Daoy (cell line): ENCODE measurements at regions not wholly inside any gene's neighbourhood (a gene's known extent, or its start where the extent isn't known, plus 50 kb on each side); places are given as distances from the start of the nearest gene placed in this dataset.
"Not testable (repeated sequence)": the region's sequence is repeated elsewhere in the genome, so short reads cannot be mapped to it uniquely, and the experiment has no call there.

Experiments
- DNase-seq: peaks from one replicate; pipeline ENCODE4 v3.0.0-alpha.2; 2015; ENCODE audit warnings: low read depth

DNA sequence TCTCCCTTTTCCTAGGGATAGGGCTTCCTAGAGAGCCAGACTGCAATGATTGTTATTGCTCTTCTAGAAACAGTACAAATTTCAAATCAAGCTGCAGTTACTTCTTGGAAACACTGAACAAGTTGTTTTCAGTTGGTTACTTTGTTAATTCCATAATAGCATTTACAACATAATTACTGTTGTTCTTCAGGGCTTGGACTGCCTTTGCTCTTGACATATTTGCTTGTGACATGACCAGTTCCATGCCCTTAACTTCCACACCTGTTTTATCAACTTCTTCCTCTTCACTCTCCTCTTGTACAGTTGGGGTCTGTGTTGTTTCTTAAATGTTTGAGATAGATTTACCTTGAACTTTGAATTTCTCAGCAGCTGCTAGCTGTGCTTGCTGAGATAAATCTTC, 104.4 kb downstream of the SEC23IP start:
- no peak for DNase-seq

DNA sequence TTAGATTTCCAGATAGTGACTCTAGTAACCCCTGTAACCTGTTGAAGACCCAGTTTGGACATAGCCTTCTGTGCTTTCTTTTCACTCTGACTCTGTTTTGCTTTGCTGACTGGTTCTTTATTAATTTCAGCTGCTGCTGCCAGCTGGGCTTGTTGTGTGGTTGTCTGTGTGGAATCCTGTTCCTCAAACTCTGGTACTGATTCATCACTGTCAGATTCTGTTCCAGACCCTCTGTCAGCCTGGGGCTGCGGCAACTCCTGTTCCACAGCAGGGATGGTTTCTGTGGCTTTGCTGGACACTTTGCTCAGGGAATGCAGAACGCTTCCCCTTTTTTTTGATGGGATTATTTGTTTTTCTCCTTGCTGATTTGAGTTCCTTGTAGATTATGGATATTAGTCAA, 104.9 kb downstream of the SEC23IP start:
- DNase-seq: no peak

- DNase-seq: no peak
These were observed 110.3 kb downstream of the SEC23IP start for GRCh38 chr10:120002785-120003184.

DNA sequence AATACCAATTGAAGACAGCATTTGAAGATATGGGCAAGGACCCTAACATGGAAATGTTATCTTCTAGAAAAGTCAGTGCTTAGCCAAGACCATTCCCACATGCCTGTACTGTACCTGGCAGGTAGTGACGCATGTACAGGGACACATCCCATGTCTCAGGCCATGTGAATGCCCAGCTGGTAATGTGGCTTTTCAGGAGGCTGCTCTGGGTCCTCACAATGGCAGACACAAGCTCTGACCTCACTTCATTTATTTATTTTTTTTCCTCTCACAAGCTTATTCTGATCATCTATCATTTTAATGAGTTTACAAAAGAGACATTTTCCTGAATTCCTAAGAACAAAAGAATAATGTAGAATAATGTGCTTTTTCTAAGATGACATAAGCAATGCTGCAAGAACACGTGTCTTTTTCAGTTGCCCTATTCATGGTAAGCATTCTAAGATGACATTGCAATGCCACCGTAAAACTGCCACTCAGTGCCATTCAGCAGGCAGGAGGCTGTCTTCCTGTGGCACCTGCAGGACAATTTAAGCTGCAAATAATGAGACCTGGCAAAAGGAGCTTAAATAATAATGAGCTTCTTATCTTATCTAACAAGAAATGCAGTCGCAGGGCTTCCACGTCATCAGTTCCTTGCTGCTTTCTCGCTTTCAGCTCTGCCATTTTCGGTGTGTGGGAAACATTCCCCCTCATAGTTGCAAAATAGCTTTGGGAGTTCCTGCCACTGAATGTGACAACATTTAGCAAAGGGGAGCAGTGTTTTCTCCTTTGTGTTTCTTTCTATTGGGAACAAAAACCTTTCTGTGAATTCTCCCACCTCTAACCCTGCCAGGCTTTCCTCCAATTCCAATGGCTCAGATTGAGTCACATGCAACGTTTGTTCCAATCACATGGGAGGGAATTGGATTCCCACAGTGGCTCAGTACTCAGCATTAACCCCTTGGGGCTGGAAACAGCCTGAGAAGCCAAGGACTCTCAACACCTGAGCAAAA, 113.0 kb downstream of the SEC23IP start:
- DNase-seq: no peak

DNA sequence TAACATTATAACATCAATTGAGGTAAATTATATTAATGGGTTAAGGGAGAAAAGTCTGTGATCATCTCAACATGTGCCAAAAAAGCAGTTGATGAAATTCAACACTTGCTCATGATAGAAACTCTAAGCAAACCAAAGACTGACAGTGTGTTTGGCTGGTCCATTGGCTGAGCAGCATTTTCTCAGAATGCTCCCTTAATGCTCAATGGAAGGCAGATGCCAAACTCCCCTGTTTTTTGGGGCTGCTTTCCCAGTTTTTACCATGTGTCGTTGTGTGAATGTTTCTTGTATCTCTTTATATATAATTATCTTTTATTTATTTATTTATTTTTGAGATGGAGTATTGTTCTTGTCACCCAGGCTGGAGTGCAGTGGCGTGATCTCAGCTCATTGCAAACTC, 114.7 kb downstream of the SEC23IP start:
- no peak for DNase-seq

DNA sequence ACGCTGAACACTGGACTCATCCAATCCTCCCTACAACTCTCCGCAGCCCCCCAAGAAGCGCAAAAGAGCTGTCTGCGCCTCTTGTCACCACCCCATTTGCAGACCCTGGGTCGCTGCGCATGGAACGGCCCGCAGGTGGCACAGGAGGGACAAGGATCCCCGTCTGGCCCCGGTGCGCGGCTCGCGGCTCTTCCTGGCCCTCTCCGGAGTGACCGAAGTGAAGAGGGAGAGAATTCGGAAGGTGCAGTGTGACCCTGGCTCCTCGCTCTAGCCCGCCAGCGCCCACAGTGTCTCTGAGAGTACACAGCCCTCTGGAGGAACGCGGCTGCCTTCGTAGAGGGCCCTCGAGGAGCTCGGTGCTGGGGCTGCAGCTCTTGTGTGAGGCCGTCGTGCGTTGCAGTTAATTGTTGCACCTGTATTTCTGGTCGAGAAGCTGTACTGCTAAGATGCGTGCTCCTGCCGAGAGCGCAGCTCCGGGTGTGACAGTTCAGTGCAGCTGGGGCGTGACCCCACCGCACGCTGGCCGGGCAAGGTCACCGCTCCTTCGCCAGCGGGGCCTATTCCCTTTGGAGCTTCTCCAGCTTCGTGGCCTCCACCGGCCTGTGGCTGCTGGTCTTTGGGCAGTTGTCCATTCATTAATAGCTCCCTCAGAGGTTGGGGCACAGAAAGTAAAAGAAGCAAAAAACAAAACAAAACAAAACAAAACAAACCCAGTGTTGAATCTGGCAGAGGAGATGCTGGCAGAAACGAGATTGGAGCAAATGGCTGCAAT, 119.0 kb downstream of the SEC23IP start:
- DNase-seq: no peak

DNA sequence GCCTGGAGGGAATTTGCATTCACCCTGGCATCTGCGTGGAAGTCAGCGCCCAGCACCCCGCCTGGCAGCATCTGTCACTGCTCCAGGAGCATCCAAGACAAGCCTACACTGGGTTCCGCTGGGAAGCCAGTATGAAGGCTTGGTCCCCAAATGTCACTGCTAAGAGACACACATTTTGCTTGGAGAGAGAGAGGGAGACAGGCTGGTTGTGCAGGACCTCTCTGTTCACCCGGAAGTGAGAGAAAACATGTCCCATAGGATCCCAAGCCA, 119.5 kb downstream of the SEC23IP start:
- DNase-seq: no peak

DNA sequence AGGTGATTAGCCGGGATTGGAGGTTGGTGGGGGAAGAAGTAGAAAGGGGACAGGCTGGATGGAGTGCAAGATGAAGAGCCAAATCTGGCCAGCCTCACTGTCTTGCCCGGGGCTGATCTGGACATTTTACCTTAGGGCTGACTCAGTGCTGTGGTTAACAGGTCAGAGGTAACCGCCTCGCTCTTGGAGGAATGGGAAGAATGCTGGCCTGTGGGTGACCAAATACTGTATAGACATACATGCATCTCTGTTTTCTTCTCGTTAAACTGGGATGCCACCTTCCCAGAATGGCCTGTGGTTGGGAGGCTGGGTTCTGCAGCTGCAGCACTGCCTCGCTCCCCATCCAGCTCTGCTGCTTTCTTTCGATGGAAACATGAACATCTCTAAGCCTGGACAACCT, 120.0 kb downstream of the SEC23IP start:
- peak; percentile 6 for DNase-seq

GRCh38 chr10:120014031-120014430, 121.5 kb downstream of the SEC23IP start:
- DNase-seq: no peak

GRCh38 chr10:120015064-120015463, 122.5 kb downstream of the SEC23IP start:
- DNase-seq: no peak

DNA sequence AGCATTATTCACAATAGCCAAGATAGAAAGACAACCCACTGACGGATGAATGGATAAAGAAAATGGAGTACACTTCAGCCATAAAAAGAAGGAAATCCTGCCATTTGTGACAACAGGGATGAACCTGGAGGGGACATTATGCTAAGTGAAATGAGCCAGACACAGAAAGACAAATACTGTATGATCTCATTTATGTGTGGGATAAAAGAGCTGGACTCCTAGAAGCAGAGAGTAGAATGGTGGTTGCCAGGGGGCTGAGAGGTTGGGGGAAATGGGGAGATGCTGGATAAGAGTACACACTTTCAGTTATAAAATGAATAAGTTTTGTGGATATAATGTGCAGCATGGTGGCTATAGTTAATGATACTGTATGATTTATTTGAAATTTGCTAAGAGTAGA, 124.4 kb downstream of the SEC23IP start:
- DNase-seq: no peak

GRCh38 chr10:120017733-120018417, 125.3 kb downstream of the SEC23IP start:
- DNase-seq: no peak

DNA sequence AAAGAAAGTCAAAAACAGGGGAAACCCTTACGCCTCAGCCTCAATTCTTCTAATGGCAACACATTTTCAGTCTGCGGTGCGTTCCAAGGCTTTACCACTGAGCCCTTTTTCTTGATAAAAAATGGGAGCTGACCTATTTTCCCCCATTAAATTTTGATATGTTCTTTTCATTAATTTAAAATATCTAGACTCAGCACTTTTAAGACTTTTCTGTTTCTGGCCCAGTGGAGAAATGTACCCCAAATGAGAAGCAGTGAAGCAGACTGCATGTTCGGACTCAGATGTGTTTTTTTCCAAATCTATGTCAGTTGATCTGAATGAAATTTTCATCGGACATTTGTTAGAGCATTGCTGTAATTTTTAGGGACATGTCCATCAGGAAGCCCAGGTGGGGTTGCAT, 126.2 kb downstream of the SEC23IP start:
- no peak for DNase-seq

DNA sequence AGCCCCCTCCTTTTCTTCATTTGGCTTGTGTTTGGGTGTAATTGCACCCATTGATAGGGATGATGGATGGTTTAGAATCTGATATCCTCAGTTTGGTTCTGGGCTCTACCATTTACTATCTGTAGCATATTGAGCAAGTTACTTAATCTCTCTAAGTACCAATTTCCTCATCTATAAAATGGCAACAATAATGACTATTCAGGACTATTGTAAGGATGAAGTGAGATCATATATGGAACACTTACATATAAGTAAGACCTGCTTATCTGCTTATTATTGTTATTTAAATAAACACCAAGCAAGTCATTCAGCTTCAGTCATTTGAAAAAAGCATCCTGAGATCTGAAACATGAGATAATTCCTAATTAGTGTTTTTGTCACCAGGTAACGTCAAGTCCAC, 127.0 kb downstream of the SEC23IP start:
- DNase-seq: no peak

DNA sequence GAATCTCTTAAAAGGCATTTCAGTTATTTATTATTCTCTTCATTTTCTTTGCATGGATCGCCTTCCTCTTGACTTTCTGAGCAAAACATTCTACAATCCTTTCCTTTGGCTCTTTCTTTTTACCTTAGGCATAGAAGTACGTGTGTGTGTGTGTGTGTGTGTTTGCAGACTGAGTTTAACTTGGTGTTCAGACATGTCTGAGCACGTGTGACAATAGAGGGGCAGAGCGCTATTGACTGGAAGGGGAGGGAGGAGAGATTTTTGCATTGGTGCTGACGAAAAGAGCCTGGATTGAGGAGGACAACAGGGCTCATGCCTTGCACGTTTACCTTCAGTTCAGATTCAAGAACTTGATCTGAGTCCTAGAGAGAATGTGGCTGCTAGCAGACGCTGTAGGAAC, 129.8 kb downstream of the SEC23IP start:
- no peak for DNase-seq

- no peak for DNase-seq
These were observed 141.7 kb downstream of the SEC23IP start for GRCh38 chr10:120034236-120034635.

GRCh38 chr10:120039046-120039445, 146.5 kb downstream of the SEC23IP start:
- no peak for DNase-seq

DNA sequence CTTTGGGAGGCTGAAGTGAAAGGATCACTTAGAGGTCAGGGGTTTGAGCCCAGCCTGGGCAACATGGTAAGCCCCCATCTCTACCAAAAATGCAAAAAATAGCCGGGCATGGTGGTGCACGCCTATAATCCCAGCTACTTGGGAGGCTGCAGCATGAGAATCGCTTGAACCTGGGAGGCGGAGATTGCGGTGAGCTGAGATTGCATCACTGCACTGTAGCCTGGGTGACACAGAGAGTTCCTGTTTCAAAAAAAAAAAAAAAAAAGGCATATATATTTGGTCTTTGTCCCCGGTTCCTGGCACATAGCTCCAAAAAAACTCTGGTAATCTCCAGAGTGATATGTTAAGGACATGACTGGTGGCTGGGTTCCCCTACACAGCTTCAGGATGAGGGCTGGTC, 147.3 kb downstream of the SEC23IP start:
- DNase-seq: no peak

GRCh38 chr10:120041807-120042559, 149.5 kb downstream of the SEC23IP start:
- DNase-seq: no peak

GRCh38 chr10:120042705-120043104, 150.2 kb downstream of the SEC23IP start:
- DNase-seq: no peak

DNA sequence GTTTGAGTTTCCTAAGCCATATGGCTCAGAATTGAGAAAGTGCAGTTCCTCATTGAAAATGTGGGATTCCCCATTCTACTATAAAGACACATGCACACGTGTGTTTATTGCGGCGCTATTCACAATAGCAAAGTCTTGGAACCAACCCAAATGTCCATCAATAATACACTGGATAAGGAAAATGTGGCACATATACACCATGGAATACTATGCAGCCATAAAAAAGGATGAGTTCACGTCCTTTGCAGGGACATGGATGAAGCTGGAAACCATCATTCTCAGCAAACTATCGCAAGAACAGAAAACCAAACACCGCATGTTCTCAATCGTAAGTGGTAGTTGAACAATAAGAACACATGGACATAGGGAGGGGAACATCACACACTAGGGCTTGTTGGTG, 154.8 kb downstream of the SEC23IP start:
- DNase-seq: not testable (repeated sequence)

- no peak for DNase-seq
These were observed 155.4 kb downstream of the SEC23IP start for GRCh38 chr10:120047926-120048325.
